HG02981 (cell line): ENCODE measurements at regions not wholly inside any gene's neighbourhood (a gene's known extent, or its start where the extent isn't known, plus 50 kb on each side); places are given as distances from the start of the nearest gene placed in this dataset.
"Not testable (repeated sequence)": the region's sequence is repeated elsewhere in the genome, so short reads cannot be mapped to it uniquely, and the experiment has no call there.

Source experiments
- ATAC-seq: cut with Tn5 transposase; IDR thresholded peaks from one replicate; pipeline ENCODE4 v1.9.1; 2021; ENCODE audit warnings: mild to moderate bottlenecking, moderate library complexity; ENCODE audit not compliant: unreplicated experiment

- ATAC-seq, result no peak
These were observed 113.7 kb downstream of the IGLL1 start for GRCh38 chr22:23466351-23466750.

GRCh38 chr22:23464796-23465195 is 115.3 kb downstream of the IGLL1 start:
- ATAC-seq, result not testable (repeated sequence)

GRCh38 chr22:23460517-23461031 is 119.5 kb downstream of the IGLL1 start:
- ATAC-seq, result not testable (repeated sequence)

- not testable (repeated sequence) for ATAC-seq
These were observed 120.2 kb downstream of the IGLL1 start for GRCh38 chr22:23459645-23460516.

- ATAC-seq, result no peak
These were observed 121.2 kb downstream of the IGLL1 start for GRCh38 chr22:23458663-23459541.

- ATAC-seq, result no peak
These were observed 122.6 kb downstream of the IGLL1 start for GRCh38 chr22:23457380-23457985.

GRCh38 chr22:23456666-23457379 is 123.3 kb downstream of the IGLL1 start:
- ATAC-seq, result not testable (repeated sequence)

GRCh38 chr22:23454345-23454744 is 125.7 kb downstream of the IGLL1 start:
- not testable (repeated sequence) for ATAC-seq

GRCh38 chr22:23453277-23453676 is 126.8 kb downstream of the IGLL1 start:
- no peak for ATAC-seq

- ATAC-seq, result no peak
These were observed 127.7 kb downstream of the IGLL1 start for GRCh38 chr22:23452231-23453010.

- ATAC-seq, result not testable (repeated sequence)
These were observed 128.4 kb downstream of the IGLL1 start for GRCh38 chr22:23451452-23452230.

- not testable (repeated sequence) for ATAC-seq
These were observed 129.3 kb downstream of the IGLL1 start for GRCh38 chr22:23450821-23451220.

- ATAC-seq, result no peak
These were observed 129.7 kb downstream of the IGLL1 start for GRCh38 chr22:23450434-23450795.

GRCh38 chr22:23449748-23450433 is 130.2 kb downstream of the IGLL1 start:
- ATAC-seq, result not testable (repeated sequence)

- ATAC-seq, result not testable (repeated sequence)
These were observed 131.4 kb downstream of the IGLL1 start for GRCh38 chr22:23448499-23449288.

GRCh38 chr22:23446796-23447350 is 133.2 kb downstream of the IGLL1 start:
- no peak for ATAC-seq

- not testable (repeated sequence) for ATAC-seq
These were observed 133.9 kb downstream of the IGLL1 start for GRCh38 chr22:23446194-23446593.
